SK-N-SH (cell line): ENCODE measurements at regions not wholly inside any gene's neighbourhood (a gene's known extent, or its start where the extent isn't known, plus 50 kb on each side); places are given as distances from the start of the nearest gene placed in this dataset.

Experiments used
- CTCF ChIA-PET: fragments of 300-600, 350-600 bp; formaldehyde crosslinking; extraction: SDS; loops from one replicate; lab custom pipeline; 2021; lab: Yijun Ruan, JAX
- POLR2A ChIA-PET: fragments of 350-600 bp; sonication (Branson Sonifier 250); formaldehyde crosslinking; extraction: SDS; loops from one replicate; lab custom pipeline; 2020; ENCODE audit warnings: antibody characterized with exemption, inconsistent platforms; lab: Yijun Ruan, JAX
- DNase-seq: peaks from one replicate; pipeline ENCODE4 v3.0.0; 2012
- H2AFZ ChIP-seq: fragments of 200-600 bp; sonication (generic); 2 replicates; pipeline ENCODE4 v1.8.1; 2016; ENCODE audit warnings: antibody characterized with exemption, mild to moderate bottlenecking, low read depth
- H3F3A ChIP-seq: fragments of 200-600 bp; sonication (generic); replicated peaks from 2 replicates; pipeline ENCODE3; 2016; ENCODE audit warnings: antibody characterized with exemption, mild to moderate bottlenecking; ENCODE audit not compliant: insufficient read depth
- H3K27ac ChIP-seq, 2 experiments: fragments of 200-500 bp in 1 of 2; fragments of 200-600 bp in 1 of 2; sonication (Bioruptor generic) in 1 of 2; sonication (generic), shearing (Covaris generic) in 1 of 2; 2 replicates each; pipeline versions ENCODE4 v1.5.1 to v1.6.1; 2014 to 2016; ENCODE audit warnings: low read depth in 2 of 2, inconsistent platforms in 1 of 2, low read length in 1 of 2, mild to moderate bottlenecking in 1 of 2, mixed read lengths in 1 of 2
- H3K27me3 ChIP-seq: fragments of 200-600 bp; sonication (generic), shearing (Covaris generic); 2 replicates; pipeline ENCODE4 v1.6.1; 2016; ENCODE audit warnings: mixed run types; ENCODE audit not compliant: insufficient read depth
- H3K36me3 ChIP-seq, 2 experiments: fragments of 200-500 bp in 1 of 2; fragments of 200-600 bp in 1 of 2; sonication (Bioruptor generic) in 1 of 2; sonication (generic) in 1 of 2; replicated peaks in 1 of 2; 2 replicates each; pipeline versions ENCODE3 to v1.5.1; 2014 to 2016; ENCODE audit warnings: low read length in 1 of 2, mild to moderate bottlenecking in 1 of 2; ENCODE audit not compliant: insufficient read depth in 2 of 2, control insufficient read depth in 1 of 2
- H3K4me1 ChIP-seq, 2 experiments: fragments of 200-500 bp in 1 of 2; fragments of 200-600 bp in 1 of 2; sonication (Bioruptor generic) in 1 of 2; sonication (generic), shearing (Covaris generic) in 1 of 2; 2 replicates each; pipeline versions ENCODE4 v1.5.1 to v1.6.1; 2014 to 2016; ENCODE audit warnings: low read depth in 1 of 2, low read length in 1 of 2, mixed run types in 1 of 2; ENCODE audit not compliant: insufficient read depth in 2 of 2, control insufficient read depth in 1 of 2
- H3K4me2 ChIP-seq: fragments of 200-600 bp; sonication (generic), shearing (Covaris generic); 2 replicates; pipeline ENCODE4 v1.6.1; 2017; ENCODE audit warnings: mixed run types
- H3K4me3 ChIP-seq, 2 experiments: fragments of 200-500 bp in 1 of 2; fragments of 200-600 bp in 1 of 2; sonication (Bioruptor generic) in 1 of 2; sonication (generic), shearing (Covaris generic) in 1 of 2; 2 replicates each; pipeline versions ENCODE4 v1.5.1 to v1.8.1; 2014 to 2016; ENCODE audit warnings: low read depth in 2 of 2, inconsistent platforms in 1 of 2, low read length in 1 of 2, mild to moderate bottlenecking in 1 of 2, mixed read lengths in 1 of 2, moderate library complexity in 1 of 2
- H3K79me2 ChIP-seq: fragments of 200-600 bp; sonication (generic); 2 replicates; pipeline ENCODE4 v1.8.1; 2017; ENCODE audit warnings: mild to moderate bottlenecking; ENCODE audit not compliant: insufficient read depth
- H3K9ac ChIP-seq: fragments of 200-600 bp; sonication (generic); 2 replicates; pipeline ENCODE4 v1.6.1; 2017; ENCODE audit warnings: mixed run types
- H3K9me2 ChIP-seq: fragments of 200-600 bp; sonication (generic); 2 replicates; pipeline ENCODE4 v1.6.1; 2017; ENCODE audit warnings: mixed run types
- H3K9me3 ChIP-seq: fragments of 200-600 bp; sonication (generic); 2 replicates; pipeline ENCODE4 v1.6.1; 2017; ENCODE audit warnings: mixed run types, mild to moderate bottlenecking, moderate library complexity
- H4K20me1 ChIP-seq: fragments of 200-600 bp; sonication (generic); 2 replicates; pipeline ENCODE4 v1.6.1; 2017; ENCODE audit warnings: mild to moderate bottlenecking, mixed run types; ENCODE audit not compliant: insufficient read depth
- CHD2 ChIP-seq: fragments of 150-350 bp; IDR thresholded peaks from 2 replicates; pipeline ENCODE4 v1.6.1; 2018; ENCODE audit warnings: low read length; ENCODE audit not compliant: partially characterized antibody
- FOSL2 ChIP-seq: IDR thresholded peaks from 2 replicates; pipeline ENCODE4 v1.4.0; 2012; ENCODE audit warnings: low read depth, mild to moderate bottlenecking, moderate library complexity, borderline replicate concordance
- FOXM1 ChIP-seq: IDR thresholded peaks from 2 replicates; pipeline ENCODE4 v1.4.0; 2012; ENCODE audit warnings: low read depth, mild to moderate bottlenecking
- IRF3 ChIP-seq: fragments of 150-350 bp; IDR thresholded peaks from 2 replicates; pipeline ENCODE4 v1.6.1; 2016; ENCODE audit warnings: mild to moderate bottlenecking, low read depth, low read length
- JUND ChIP-seq: IDR thresholded peaks from 2 replicates; pipeline ENCODE4 v1.4.0; 2012
- MAX ChIP-seq: IDR thresholded peaks from 2 replicates; pipeline ENCODE4 v1.4.0; 2012; ENCODE audit warnings: low read depth
- NRF1 ChIP-seq: IDR thresholded peaks from 2 replicates; pipeline ENCODE4 v1.6.1; 2012; ENCODE audit warnings: low read depth, mild to moderate bottlenecking, low read length
- RCOR1 ChIP-seq: fragments of 150-350 bp; IDR thresholded peaks from 2 replicates; pipeline ENCODE4 v1.6.1; 2017; ENCODE audit warnings: antibody characterized with exemption, low read length
- RFX5 ChIP-seq: IDR thresholded peaks from 2 replicates; pipeline ENCODE4 v1.6.1; 2012; ENCODE audit warnings: mild to moderate bottlenecking, improper control_type of control experiment, low read length
- RXRA ChIP-seq: IDR thresholded peaks from 2 replicates; pipeline ENCODE4 v1.4.0; 2012; ENCODE audit warnings: low read depth, mild to moderate bottlenecking, borderline replicate concordance
- SIN3A ChIP-seq: IDR thresholded peaks from 2 replicates; pipeline ENCODE4 v1.6.1; 2012; ENCODE audit warnings: low read depth, mild to moderate bottlenecking, low read length, moderate library complexity, borderline replicate concordance
- USF2 ChIP-seq: fragments of 150-350 bp; IDR thresholded peaks from 2 replicates; pipeline ENCODE4 v1.6.1; 2017; ENCODE audit warnings: antibody characterized with exemption, low read length, low read depth, borderline replicate concordance
- WGBS: methylation state at CpG from one replicate; pipeline ENCODE4 v1.1.6; 2017; ENCODE audit warnings: low lambda C conversion rate; 5-methylcytosine and 5-hydroxymethylcytosine counted together
- TF ChIP-seq, protein P1 (sequence below): IDR thresholded peaks from 2 replicates; pipeline ENCODE4 v1.4.0; 2012; ENCODE audit warnings: low read depth, borderline replicate concordance

DNA sequence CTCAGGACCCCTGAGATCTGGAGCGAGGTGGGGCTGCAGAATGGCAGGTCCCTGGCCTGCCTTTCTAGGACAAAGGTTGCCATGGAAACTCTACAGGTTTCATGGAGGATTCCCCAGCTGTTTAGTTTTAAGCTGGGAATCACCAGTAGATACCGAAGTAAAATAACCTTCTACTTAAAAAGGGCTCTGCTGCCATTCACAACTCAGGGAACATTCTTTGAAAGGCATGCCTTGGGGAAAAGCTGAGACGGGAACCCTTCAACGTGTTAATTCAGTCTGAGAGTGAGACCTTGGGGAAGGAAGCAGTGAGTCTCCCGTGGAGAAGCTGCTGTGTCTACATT lies 493.3 kb downstream of the BRD1 start:
- no peaks in the 10 kb centered on the region for H3K9me3 ChIP-seq
- no peaks in the 10 kb centered on the region for H3K36me3 ChIP-seq
- no peaks in the 10 kb centered on the region for H3F3A ChIP-seq
- no peaks in the 10 kb centered on the region; a peak in 1 of 4 replicates for H3K4me1 ChIP-seq
- no peak overlapping the region for H3K4me3 ChIP-seq
- peak; percentile 10 for DNase-seq
- no peak for TF ChIP-seq NRF1
- TF ChIP-seq JUND, result no peak
- no peak for TF ChIP-seq FOSL2
- no peak for TF ChIP-seq RCOR1
- no peak for TF ChIP-seq USF2
- TF ChIP-seq FOXM1, result no peak
- no peak for TF ChIP-seq RFX5
- TF ChIP-seq, protein P1, sequence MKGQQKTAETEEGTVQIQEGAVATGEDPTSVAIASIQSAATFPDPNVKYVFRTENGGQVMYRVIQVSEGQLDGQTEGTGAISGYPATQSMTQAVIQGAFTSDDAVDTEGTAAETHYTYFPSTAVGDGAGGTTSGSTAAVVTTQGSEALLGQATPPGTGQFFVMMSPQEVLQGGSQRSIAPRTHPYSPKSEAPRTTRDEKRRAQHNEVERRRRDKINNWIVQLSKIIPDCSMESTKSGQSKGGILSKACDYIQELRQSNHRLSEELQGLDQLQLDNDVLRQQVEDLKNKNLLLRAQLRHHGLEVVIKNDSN, result no peak
- no peak for TF ChIP-seq MAX
- TF ChIP-seq IRF3, result no peak
- TF ChIP-seq CHD2, result no peak
- no peaks in the 10 kb centered on the region for H3K79me2 ChIP-seq
- H3K27ac ChIP-seq, result no peak overlapping the region
- no peaks in the 10 kb centered on the region; the same call in 1 of the 2 replicates for H3K27me3 ChIP-seq
- H3K9me2 ChIP-seq, result no peaks in the 10 kb centered on the region
- no peak overlapping the region for H3K4me2 ChIP-seq
- ChIA-PET CTCF (interaction anchor here (1.9 kb wide), 1 partner anchor 29 kb away, joined by 6 read pairs; no protein-coding TSS in a partner anchor), POLR2A (no interaction called here)
- 34% methylated on average over 3 of the region's 5 CpGs for WGBS
- H4K20me1 ChIP-seq, result no peaks in the 10 kb centered on the region
- no peak overlapping the region for H2AFZ ChIP-seq
- no peak overlapping the region for H3K9ac ChIP-seq

- ChIA-PET POLR2A (no interaction called here), CTCF (interaction anchor here (1.9 kb wide), 1 partner anchor 28 kb away, joined by 6 read pairs; no protein-coding TSS in a partner anchor)
Observed at GRCh38 chr22:49333206-49333605, 494.5 kb downstream of the BRD1 start.

More at GRCh38 chr22:49333206-49333605, 494.5 kb downstream of the BRD1 start:
- Histone ChIP-seq H2AFZ (no peak overlapping the region), H3K27ac (no peak overlapping the region), H3K27me3 (no peaks in the 10 kb centered on the region; the same call in 1 of the 2 replicates), H3K9ac (no peak overlapping the region), H3K79me2 (no peaks in the 10 kb centered on the region), H4K20me1 (no peaks in the 10 kb centered on the region), H3K4me3 (no peak overlapping the region), H3K36me3 (no peaks in the 10 kb centered on the region), H3K9me3 (no peaks in the 10 kb centered on the region), H3K9me2 (no peaks in the 10 kb centered on the region), H3F3A (no peaks in the 10 kb centered on the region), H3K4me1 (no peaks in the 10 kb centered on the region; a peak in 1 of 4 replicates), H3K4me2 (no peak overlapping the region)
- no peak for DNase-seq
- 19% methylated on average over 8 of the region's 21 CpGs for WGBS
- TF ChIP-seq RXRA, result no peak
- no peak for TF ChIP-seq FOXM1
- no peak for TF ChIP-seq SIN3A
